ENCODE measurements at regions not wholly inside any gene's neighbourhood (a gene's known extent, or its start where the extent isn't known, plus 50 kb on each side); places are given as distances from the start of the nearest gene placed in this dataset.
"Not testable (repeated sequence)": the region's sequence is repeated elsewhere in the genome, so short reads cannot be mapped to it uniquely, and the experiment has no call there.

- DNase-seq (ENCODE audit: low read depth in 2 of 2), result no peak
Measured at GRCh38 chr11:69572233-69572860, 68.6 kb upstream of the CCND1 start.

GRCh38 chr11:69572861-69573260 is 68.1 kb upstream of the CCND1 start:
- DNase-seq (ENCODE audit: low read depth in 2 of 2), result no peak

GRCh38 chr11:69573761-69574607 is 67.0 kb upstream of the CCND1 start:
- no peak for DNase-seq (ENCODE audit: low read depth in 2 of 2)

GRCh38 chr11:69574608-69575255 is 66.2 kb upstream of the CCND1 start:
- no peak for DNase-seq (ENCODE audit: low read depth in 2 of 2)

GRCh38 chr11:69575296-69576068 is 65.5 kb upstream of the CCND1 start:
- no peak for DNase-seq (ENCODE audit: low read depth in 2 of 2)

GRCh38 chr11:69576069-69576782 is 64.7 kb upstream of the CCND1 start:
- no peak for DNase-seq (ENCODE audit: low read depth in 2 of 2)

GRCh38 chr11:69578167-69578566 is 62.8 kb upstream of the CCND1 start:
- no peak for DNase-seq (ENCODE audit: low read depth in 2 of 2)

- DNase-seq (ENCODE audit: low read depth in 2 of 2), result no peak
Measured at GRCh38 chr11:69580529-69580928, 60.4 kb upstream of the CCND1 start.

- no peak for DNase-seq (ENCODE audit: low read depth in 2 of 2)
Measured at GRCh38 chr11:69582756-69583467, 58.0 kb upstream of the CCND1 start.

- no peak for DNase-seq (ENCODE audit: low read depth in 2 of 2)
Measured at GRCh38 chr11:69584160-69584559, 56.8 kb upstream of the CCND1 start.

GRCh38 chr11:69585385-69585784 is 55.6 kb upstream of the CCND1 start:
- DNase-seq (ENCODE audit: low read depth in 2 of 2), result no peak

- DNase-seq (ENCODE audit: low read depth in 2 of 2), result no peak
Measured at GRCh38 chr11:69587454-69588090, 53.4 kb upstream of the CCND1 start.

GRCh38 chr11:69588270-69588669 is 52.7 kb upstream of the CCND1 start:
- DNase-seq (ENCODE audit: low read depth in 2 of 2), result no peak

- DNase-seq (ENCODE audit: low read depth in 2 of 2), result not testable (repeated sequence)
Measured at GRCh38 chr11:69590088-69590487, 50.9 kb upstream of the CCND1 start.
